Stimulated activated CD4-positive, alpha-beta T cell treated with anti-CD3 and anti-CD28 coated beads, Interleukin-1b, Interleukin-23, amount 100 ng/mL, for 24 hours (primary cell): ENCODE measurements at regions not wholly inside any gene's neighbourhood (a gene's known extent, or its start where the extent isn't known, plus 50 kb on each side); places are given as distances from the start of the nearest gene placed in this dataset.

Source experiments
- DNase-seq, 4 experiments: peaks; one replicate each; pipeline ENCODE4 v3.0.0-alpha.2; 2020; ENCODE audit warnings: low read depth in 4 of 4, low spot score in 1 of 4

DNA sequence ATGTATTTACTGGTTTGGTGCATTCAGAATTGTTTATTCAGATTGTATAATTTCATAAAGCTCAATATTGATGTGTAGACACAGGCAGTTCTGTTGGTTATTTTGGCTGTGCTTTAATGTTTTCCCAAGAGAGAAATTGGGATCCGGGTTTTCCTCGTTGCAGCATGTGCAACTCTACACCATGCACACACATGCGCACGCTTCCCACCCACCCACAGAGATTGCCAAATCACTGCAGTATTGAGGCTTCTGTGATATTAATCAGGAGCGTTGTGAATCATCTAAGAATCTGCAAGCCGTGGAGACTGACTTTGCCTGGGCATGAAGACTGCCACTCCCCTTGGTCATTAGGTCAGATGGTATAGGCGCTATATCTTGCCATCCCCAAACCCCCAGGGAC lies 571.5 kb downstream of the SLC4A3 start:
- DNase-seq = no peak

DNA sequence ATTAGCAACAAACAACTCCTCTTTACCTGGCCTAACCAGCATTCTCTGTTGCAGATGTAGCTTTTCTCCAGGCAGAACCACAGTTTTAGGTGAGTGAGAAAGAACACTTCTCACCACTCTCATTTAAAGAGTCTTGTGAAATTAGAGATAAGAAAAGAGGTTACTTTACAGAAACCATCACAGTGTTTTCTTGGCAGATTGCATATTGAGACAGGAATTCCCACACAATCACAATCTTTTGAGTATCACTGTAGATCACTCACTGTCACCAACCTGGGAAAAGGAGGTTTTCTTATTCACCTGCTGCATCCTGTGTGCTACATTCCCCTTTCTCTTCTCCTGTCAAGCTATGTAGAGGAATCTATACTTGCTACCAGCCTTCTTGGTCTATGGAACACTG lies 574.6 kb downstream of the SLC4A3 start:
- no peak for DNase-seq

DNA sequence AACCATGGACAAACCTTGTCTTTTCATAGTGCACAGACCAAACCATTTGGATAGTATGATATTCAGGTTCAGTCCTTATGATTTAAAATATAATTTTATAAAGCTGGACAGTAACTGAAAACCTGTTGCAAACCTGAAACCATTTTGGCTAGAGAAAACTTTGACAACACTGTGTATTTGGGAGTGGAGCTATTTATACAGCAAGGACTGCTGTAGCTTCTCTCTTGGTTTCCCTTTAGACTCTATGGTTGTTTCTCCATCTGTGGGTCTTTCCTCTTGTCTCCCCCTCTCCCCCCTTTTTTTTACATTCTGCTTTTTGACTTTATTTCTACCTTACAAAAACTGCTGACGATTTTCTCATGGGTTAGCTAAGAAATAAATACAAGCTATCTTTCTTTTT lies 581.7 kb downstream of the SLC4A3 start:
- DNase-seq = no peak

DNA sequence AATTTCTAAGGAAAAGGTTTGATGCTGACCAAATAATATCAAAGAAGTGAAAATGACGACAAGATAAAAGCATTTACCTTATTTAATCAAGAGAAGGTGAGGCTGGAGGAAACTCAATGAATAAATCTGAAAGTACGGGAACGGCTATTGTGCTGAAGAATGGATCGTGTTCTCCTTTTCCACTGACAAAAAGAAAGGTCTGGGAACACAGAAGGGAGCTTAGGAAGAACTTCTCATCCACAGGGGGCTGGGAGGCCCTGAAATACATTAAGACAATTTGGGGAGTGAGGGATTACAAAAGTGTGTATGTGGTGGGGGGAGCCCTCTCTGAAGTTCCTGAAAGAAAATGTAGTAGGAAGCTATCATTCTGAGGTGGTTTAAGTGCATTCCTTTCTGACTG lies 582.3 kb downstream of the SLC4A3 start:
- no peak for DNase-seq

GRCh38 chr2:220212296-220213080 lies 585.1 kb downstream of the SLC4A3 start:
- DNase-seq = no peak

DNA sequence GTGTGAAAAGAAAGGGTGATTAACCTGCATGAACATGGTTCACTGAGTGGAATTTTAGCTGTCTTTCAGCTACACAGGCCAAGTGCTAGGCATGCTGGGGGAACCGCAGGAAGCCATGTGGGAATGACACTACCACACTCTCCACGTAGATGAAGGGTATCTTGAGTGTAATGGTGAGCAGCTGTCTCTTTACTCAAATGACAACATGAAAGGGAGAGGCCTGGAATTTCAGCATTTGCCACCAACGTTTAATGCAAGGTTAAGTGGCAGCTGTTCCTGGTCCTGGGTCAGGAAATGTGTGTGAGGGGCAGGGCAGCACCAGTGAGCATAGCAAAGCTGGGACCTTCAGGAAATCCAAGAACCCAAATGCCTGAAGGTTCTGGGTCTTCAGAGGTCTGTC lies 588.4 kb downstream of the SLC4A3 start:
- DNase-seq = no peak

DNA sequence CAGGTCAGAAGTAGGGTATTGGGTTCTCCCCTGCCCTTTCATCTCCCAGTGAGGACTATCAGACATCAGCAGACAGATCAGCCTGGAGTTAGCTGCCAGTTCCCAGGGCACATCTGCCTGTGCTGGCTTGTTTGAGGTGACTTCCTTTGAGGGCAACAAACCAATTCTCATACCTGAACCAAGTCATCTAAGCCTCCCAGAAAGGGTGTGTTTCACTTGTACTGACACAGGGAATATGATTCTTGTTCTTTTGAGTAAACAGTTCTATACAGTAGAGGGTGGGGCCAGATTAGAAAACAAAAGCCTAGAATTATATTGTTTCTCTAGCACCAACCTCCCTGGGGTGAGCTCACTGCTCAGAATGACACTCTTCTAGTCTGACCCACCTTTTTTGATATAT lies 591.9 kb downstream of the SLC4A3 start:
- no peak for DNase-seq

DNA sequence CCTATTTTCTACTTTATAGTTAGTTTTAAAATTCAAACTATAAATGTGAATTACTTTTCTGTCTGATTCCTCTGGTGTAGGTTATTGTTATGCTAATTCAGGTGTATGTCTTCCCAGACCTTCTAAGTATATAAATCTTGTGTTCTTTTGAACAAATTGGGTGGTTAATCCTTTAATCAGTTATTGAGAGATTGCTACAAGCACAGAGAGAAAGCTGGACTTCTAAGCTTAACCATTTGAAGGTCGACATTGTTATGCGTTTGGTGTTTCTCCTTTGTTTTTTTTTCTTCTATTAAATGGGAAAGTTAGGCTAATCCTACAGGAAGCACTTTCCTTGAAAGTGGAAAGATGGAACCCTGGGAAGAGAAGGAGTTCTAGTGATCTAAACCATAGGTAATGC lies 592.6 kb downstream of the SLC4A3 start:
- no peak for DNase-seq

DNA sequence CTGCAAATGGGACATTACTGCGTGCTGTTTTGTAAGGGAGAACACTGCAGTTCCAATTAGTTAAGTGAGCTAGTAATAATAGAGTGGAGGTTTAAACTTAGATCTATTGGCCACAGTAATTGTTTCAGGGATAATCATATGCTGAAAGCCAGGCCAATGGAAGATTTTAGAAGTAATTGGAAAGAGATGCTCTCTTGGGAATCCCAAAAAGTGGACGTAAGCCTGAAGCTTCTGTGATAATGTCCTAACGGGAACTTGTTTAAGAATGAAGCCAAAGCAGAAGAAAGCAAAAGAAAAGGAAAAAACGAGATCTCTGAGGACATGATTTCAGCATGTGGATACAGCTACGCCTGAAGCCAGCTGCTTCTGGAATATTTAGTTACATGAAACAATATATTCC lies 594.6 kb downstream of the SLC4A3 start:
- DNase-seq = no peak

GRCh38 chr2:220224691-220225543 lies 597.5 kb downstream of the SLC4A3 start:
- DNase-seq = no peak

DNA sequence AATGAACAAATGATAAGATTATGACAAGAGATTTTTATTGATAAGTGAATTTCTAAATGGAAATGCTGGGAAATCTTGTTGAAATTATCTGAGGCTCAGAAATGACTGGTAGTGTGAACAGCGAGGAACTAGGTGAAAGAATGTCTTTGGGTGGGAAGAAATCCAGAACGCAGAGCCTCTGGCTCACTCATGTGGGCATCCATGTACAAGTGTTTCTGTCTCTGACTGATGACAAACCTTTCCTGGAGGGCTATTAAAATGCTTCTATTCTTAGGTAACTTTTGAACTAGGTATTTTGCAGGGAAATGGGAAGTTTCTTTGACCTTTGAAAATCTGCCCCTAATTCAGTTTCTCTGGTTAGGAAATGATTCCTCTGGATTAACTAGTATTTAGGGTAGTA lies 598.6 kb downstream of the SLC4A3 start:
- DNase-seq = no peak

- no peak for DNase-seq
Observed at GRCh38 chr2:220226546-220226945, 599.1 kb downstream of the SLC4A3 start.

DNA sequence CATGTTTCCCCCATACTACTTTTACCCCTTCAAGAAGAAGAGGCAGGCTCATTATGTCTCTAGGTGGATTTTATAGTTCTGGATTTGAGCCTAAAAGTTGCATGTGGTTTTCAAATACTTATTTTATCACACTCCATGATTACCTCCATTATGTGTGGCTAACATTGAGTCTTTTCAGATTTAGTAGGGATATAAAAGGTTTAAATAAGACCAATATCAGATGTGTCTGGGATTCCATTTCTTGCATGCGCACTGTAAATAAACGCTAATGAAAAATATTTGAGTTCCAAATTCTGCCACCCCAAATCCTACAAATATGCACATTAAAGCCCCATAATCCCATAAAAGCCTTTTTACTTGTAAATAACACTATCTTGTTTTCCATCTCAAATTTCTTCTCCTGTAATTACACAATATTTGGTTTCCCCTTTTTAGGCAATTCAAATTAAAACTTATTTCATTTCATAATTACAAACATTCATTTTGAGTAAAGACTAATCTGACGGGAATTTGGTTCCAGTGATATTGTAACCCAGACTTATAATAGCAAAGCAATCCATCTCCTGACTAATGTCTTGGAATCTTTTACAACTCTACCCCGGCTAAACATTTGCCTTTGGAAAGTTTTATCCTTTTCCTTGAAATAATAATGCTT lies 600.0 kb downstream of the SLC4A3 start:
- DNase-seq = no peak

DNA sequence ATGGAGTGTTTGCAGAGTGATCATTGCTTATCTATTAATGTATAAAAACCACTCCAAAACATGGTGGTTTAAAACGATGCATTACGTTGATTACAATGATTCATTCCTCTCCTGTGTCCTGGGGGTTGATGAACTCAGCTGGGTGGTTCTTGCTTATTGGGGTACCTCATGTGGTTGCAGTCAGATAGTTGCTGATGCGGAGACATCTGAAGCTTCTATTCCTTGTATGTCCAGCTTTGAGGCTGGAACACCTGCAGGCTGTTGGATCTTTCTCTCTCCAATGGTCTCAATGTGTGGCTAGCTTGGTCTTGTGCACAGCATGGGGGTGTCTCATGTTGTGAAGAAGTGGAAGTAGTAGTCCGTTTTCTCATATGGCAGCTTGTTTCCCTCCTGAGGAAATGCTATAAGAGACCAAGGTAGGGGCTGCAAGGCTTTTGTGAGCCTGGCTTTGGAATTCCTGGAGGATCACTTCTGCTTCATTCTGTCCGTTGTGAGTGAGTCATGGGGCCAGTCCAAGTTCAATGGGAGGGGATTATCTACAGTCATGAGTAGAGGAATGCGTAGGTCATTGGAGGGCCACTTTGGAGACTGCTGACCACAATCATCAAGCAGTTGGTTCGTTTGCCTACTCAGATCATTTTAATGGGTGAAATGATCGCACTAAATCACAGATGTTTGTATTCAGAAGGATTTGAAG lies 601.0 kb downstream of the SLC4A3 start:
- DNase-seq = no peak

GRCh38 chr2:220240641-220241040 lies 613.2 kb downstream of the SLC4A3 start:
- DNase-seq = no peak

DNA sequence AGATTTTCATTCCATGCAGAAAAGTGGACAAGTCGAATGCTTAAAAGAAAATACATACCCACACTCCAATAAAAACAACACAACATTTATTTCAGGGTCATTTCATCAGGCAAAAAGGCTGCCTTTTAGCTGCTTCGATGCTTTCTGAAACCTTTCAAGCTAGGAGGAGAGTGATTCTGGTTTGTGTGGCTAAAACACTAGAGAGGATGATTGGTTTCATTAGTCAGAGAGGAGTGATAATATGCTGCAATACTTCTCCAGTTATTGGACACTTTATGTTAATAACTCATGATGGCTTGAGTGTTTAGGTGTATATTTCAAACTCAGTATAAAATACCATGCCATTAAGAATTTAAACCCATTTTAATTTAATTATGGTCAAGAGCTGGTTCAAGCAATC lies 614.0 kb downstream of the SLC4A3 start:
- no peak for DNase-seq

GRCh38 chr2:220243571-220243970 lies 616.1 kb downstream of the SLC4A3 start:
- no peak for DNase-seq

DNA sequence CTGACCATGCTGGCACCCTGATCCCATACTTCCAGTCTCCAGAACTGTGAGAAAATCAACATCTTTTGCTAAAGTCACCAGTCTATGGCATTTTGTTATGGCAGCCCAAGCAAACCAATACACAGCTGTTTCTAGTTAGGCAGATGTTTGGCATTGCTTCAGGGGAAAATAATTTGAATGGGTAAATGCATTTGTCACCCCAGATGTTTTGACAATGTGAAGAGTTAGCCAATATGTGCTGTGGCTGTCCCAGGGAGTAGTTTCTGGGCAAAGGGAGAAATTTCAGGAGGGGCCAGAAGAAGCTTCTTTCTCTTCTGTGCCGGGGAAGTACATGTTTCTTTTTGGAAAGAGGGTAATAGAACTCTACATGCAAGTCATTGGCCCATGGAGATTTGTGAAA lies 619.0 kb downstream of the SLC4A3 start:
- DNase-seq = no peak

GRCh38 chr2:220247588-220248350 lies 620.3 kb downstream of the SLC4A3 start:
- DNase-seq = no peak

DNA sequence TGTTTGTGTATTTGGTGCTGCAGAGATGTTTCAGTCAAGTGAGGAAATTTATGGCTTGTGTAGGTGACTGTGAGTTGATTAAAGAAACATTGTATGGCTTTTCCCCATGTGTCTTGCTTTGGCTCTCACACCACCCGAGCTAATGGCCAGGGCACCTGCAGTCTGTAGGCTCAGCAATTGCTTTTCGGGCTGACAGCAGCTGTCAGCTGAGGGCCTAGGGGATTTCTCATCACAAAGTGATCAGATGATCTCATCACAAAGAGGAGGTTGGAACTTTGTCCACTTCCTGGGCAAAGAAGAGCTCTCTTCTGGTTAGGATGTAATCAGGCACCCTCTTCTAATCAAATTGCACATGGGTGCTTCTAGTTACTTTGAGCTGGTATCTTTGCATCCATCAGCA lies 632.2 kb downstream of the SLC4A3 start:
- DNase-seq = no peak

- no peak for DNase-seq
Observed at GRCh38 chr2:220263300-220263699, 635.9 kb downstream of the SLC4A3 start.
